GM18858 (cell line): ENCODE measurements at regions not wholly inside any gene's neighbourhood (a gene's known extent, or its start where the extent isn't known, plus 50 kb on each side); places are given as distances from the start of the nearest gene placed in this dataset.

Experiments
- ATAC-seq: cut with Tn5 transposase; IDR thresholded peaks from one replicate; pipeline ENCODE4 v1.9.1; 2021; ENCODE audit not compliant: unreplicated experiment

DNA sequence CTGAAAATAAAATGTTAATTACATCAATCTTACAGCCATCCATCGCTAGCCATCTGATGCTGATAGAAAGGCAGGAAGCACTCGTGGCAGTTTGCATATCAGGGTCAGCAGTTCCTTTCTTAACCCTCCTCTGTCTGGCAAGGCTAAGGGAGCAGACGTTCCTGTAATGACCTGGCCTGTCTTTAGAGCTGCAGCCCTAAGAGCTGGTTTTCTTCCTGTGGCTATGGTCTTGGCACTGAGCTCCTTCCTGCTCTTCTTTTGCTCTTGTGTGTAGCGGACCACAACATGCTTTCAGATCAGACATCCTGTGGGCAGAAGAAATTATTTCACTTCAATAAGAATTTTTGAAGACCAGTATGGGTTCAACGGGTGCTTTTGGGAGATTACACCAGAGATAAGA, 170.4 kb downstream of the DAD1 start:
- peak; percentile 68 for ATAC-seq

- ATAC-seq, result no peak
These were observed 171.1 kb downstream of the DAD1 start for GRCh38 chr14:22417914-22418313.

- no peak for ATAC-seq
These were observed 172.8 kb downstream of the DAD1 start for GRCh38 chr14:22416193-22416592.

DNA sequence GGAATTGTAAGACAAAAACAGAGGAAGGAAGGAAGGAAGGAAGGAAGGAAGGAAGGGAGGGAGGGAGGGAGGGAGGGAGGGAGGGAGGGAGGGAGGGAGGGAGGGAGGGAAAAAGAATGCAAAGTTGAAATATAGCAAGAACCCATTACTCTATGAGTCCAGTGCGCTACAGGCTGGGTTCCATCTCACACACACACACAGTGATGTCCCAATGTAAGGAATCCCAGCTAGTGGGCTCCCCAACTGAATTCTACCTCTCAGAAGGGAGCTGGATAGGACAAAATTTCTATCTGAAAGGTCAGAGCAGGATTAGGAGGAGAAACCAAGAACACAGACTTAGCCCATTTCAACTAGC, 173.4 kb downstream of the DAD1 start:
- ATAC-seq, result no peak

GRCh38 chr14:22414876-22415604, 174.0 kb downstream of the DAD1 start:
- ATAC-seq, result no peak

DNA sequence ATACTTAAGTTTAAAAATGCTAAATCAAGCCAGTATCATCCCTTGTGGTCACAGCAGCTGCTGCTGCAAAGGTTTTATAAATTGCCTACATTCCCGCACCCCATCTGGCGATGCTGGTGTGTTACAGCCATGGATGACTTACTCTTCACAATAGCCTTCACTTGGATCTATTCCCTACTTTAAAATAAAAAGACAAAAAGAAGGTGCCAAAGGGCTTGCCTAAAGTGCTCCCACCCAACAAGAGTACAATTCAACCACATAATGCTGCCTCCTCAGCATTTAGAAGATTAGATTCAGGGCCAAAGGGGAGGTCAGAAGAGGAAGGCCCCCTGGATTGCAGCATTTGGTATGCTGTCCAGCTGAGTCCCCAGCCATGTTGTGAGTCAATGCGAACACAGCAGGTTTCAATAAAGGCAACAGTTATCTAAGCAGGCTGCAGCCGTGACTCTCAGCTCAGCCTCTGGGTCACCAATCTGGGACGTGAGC, 176.1 kb downstream of the DAD1 start:
- ATAC-seq, result no peak

DNA sequence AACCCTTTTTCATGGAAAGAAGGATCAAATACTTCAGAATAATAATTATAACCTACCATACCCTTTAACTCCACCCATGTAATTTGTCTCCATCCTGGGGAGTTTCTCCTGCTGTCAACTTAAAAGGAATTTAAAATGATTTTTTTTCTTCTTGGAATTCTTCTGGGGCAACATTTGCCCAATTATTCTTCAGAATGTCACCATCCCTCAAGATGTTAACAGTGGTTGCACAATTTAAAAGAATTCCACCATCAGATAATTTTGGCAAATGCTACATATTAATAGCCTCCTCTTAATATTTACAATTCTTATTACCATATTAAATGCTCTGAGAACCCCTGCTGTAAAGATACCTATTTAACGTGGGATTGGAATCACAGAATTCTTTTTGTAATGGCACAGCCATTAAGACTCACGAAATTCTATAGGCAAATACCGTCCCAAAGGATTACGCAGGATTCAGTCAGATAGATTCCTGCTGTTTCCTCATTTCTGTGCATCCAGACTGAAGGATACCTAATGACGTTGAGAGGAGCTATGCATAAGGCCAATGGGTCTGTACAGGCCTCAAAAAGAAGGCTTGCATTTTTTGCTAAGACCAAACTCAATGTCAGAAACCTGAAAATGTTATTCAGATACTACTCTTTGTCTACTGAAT, 177.5 kb downstream of the DAD1 start:
- ATAC-seq, result no peak

DNA sequence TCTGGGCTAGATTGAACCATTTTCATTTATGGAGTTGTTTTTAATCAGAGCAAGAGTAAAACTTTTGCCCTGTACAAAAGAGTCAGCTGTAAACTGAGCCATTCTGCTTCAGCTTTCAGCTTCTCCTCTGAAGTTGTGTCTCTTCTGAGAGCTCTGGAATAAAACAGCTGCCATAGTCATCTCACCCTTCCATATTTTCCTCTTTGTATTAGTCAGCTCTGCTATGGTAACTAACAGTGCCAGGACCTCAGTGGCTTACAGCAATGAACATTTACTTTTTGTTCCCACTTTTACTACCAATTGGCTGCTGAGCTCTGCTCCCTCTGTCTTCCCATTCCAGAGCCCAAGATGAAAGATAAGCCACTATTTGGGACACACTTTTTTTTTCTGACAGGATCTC, 178.5 kb downstream of the DAD1 start:
- ATAC-seq, result no peak

GRCh38 chr14:22409006-22409405, 180.0 kb downstream of the DAD1 start:
- no peak for ATAC-seq

DNA sequence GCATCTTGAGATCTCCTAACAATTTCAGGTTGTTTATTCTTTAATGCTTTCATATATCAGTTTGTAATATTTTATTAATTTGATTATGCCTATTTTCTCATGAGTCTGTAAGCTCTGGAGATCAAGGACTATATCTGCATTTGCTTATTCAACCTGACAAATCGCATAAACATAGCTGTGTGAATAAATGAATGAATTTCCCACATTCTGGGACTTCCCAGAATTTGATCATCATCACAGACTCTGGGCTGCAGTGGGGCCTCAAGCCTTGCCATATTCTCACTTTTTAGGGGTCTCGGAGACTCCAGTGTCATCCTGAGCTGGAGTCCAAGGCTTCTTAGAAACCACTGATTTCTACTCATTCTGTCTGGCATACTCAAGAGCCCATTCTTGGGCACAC, 180.5 kb downstream of the DAD1 start:
- no peak for ATAC-seq

DNA sequence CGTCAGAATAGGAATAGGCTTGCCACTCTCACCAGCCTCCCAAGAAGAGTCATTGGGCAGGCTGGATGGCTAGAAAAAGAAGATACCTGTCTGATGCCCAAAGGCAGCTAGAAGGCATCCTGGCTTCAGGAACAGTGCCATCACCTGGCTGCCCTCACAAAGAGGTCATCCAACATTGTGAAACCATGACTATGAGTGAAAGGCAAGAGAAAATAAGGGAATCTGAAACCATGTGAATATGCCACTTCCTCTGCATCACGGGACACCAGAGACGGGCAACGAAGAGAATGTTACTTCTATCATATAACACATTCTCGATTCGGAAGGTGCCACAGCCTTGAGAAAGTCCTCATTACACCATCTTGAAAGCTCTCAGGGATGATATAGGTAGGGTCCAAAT, 182.0 kb downstream of the DAD1 start:
- no peak for ATAC-seq

- ATAC-seq, result no peak
These were observed 183.8 kb downstream of the DAD1 start for GRCh38 chr14:22405201-22405600.

- ATAC-seq, result no peak
These were observed 185.7 kb downstream of the DAD1 start for GRCh38 chr14:22403296-22403695.

DNA sequence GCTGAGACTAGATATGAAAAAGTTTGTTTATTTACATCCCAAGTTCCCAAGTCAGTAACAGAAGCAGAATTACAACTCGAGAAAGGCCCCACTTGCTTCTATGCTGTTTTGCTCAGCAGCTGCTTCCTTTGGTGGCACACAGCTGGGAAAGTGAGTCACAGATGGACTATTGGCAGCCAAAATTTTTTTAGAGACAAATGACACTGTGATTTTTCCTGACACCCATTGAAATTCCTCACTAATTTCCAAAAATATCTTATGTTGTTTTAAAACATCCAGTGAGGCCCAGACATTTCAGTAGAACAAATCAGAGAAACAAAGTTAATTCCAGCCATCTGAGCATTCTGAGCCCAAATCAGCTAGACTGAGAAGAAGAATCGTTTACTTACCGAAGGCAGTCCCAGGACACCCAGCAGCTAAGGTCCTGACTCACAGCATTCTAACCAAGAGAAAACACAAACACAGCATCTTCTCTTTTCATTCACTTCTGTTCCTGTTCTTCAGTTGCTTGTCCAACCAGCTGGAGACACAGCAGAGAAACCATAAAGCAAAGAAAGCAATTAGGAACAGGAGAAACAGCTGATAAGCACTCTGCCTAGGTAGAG, 188.3 kb downstream of the DAD1 start:
- no peak for ATAC-seq

DNA sequence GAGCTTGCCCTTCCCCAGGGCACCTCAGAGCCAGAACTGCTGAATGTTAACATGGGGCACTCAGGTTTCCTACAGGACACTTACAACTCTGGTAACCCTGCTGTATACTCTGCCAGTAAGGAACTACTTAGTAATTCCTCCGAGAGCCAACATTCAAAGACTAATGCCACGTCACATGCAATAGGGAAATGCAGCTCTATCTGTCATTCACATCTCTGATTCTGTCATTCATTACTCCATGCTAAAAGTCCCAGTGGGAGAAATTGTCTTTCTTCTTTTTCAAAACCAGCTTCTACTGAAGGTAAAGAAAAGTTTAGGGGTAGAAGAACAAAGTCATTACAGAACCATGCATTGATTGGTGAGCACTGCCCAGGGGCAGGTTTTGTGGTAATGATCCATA, 189.2 kb downstream of the DAD1 start:
- no peak for ATAC-seq

- ATAC-seq, result no peak
These were observed 191.7 kb downstream of the DAD1 start for GRCh38 chr14:22397221-22397737.

DNA sequence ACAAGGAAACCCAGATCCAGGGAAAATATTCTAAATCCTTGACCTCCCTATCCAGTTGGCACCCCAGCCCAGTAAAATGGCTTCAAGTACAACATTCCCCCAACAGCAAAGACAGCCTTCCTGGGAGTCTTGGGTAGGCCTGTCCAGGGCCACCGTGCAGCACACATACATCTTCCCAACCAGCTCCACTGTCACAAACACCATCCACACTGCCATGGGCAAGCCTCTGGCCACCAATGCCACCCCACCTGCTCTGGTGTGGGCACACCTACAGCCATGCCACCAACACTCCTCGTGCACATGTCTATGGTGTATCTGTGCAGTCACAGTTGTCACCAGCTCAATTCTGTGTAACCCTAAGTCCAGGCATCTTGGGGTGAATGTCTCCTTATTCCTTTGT, 193.2 kb downstream of the DAD1 start:
- no peak for ATAC-seq

GRCh38 chr14:22394616-22395015, 194.4 kb downstream of the DAD1 start:
- ATAC-seq, result no peak

- no peak for ATAC-seq
These were observed 195.2 kb downstream of the DAD1 start for GRCh38 chr14:22393796-22394195.

GRCh38 chr14:22391908-22392565, 197.0 kb downstream of the DAD1 start:
- no peak for ATAC-seq

DNA sequence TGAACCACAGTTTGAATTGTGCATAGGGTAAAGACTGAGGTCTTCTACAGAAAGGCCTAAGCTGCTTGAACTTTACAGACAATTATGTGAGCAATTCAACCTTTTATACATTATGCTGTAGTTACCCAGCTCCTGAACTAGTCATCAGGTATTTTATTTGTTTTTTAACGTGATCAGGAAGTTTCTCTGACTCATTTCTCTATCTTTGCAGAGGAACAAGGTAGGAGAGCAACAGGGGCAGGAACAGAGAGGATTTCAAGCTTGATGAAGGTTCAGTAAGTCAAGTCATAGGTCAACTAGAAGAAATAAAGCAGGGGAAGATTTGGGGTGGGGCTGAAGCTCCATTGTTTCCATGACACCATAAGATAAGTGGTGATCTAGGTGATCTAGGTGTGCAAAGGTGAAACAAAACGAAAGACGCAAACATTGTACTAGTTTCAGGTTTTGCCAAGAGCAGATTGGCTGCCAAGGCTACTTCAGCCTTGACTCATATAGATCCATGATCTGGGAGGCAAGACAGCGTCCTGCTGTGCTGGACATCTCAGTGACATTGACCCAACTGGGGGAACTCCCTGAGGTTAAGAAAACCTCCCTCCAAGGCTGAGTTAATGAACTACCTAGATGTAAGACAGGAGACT, 198.1 kb downstream of the DAD1 start:
- ATAC-seq, result peak; percentile 42
